ENCODE measurements at regions not wholly inside any gene's neighbourhood (a gene's known extent, or its start where the extent isn't known, plus 50 kb on each side); places are given as distances from the start of the nearest gene placed in this dataset.

DNA sequence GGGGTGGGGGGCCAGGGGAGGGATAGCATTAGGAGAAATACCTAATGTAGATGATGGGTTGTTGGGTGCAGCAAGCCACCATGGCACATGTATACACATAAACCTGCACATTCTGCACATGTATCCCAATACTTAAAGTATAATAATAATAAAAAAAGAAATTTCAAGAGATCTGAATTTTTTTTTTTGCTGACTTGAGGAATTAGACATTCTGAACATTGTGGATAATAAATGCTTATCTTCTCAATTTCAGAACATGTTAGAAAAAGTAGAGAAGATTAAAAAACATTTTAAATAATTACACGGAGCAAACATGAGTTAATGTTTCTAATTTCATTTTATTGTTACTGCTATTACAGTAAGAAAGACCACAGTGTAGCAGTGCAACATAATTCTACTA lies 230.4 kb downstream of the DTHD1 start:
- Mint-ChIP-seq H3K36me3 (no peaks in the 10 kb centered on the region), H3K9me3 (peaks cover 0 to 5% (median under 1%) of the 10 kb centered on the region in 6 donors), H3K27ac (no peak overlapping the region), H3K27me3 (ENCODE audit: low read depth in 3 of 3) (peaks cover 0 to 2% (median 0%) of the 10 kb centered on the region in 3 donors), H3K4me1 (no peaks in the 10 kb centered on the region), H3K4me3 (no peak overlapping the region)
- DNase-seq: no peak

DNA sequence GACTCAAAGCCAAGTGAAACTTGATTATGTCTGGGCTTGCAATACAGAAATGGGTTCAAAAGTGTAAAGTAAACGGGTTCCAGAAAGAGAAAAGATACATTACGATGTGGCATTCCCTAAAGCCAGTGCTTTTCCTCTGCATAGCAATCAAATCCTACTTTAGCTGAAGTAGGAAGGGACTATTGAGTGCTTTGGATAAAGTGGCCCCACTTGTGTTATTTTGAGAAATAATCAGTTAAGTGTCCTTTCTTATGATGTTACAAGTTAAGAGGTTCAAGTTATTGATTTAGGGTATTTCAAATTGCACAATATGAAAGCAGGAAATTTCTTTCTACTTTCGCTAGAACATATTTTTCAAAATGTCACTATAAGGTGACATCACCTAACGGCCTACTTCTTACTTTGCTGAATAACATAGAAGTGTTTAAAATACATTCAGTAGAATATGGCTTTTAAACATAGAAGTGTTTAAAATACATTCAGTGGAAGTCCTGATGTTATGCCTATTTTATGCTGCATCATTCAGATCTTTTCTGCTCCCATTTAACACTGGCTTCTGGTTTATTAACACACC lies 235.2 kb downstream of the DTHD1 start:
- DNase-seq: no peak
- Mint-ChIP-seq H3K4me1 (no peaks in the 10 kb centered on the region), H3K4me3 (no peak overlapping the region), H3K27me3 (ENCODE audit: low read depth in 3 of 3) (peaks cover 0 to 4% (median 0%) of the 10 kb centered on the region in 3 donors), H3K27ac (no peak overlapping the region), H3K9me3 (peaks cover 0 to 5% (median 2%) of the 10 kb centered on the region in 6 donors), H3K36me3 (no peaks in the 10 kb centered on the region)

DNA sequence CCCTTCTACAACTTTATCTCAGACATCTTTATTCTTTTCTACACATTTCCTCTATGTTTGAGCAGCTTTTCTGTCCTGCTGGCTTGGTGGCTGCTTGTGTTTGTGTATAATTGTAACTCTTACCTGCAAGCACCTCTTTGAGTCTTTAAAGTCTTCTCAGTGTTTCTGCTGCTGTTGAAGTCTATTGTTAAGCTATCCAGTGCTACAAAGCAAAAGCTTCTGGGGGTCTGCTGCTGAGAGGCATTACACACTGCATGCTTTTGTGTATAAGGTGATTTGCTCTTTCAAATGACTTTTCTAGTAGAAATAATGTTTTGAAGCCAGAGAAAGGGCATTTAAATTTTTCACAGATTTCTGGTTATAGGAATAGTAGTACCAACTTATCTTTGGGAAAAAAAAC lies 241.8 kb downstream of the DTHD1 start:
- H3K4me1 Mint-ChIP-seq: no peaks in the 10 kb centered on the region
- no peak overlapping the region for H3K27ac Mint-ChIP-seq
- no peaks in the 10 kb centered on the region for H3K36me3 Mint-ChIP-seq
- peaks cover 0 to 4% (median 2%) of the 10 kb centered on the region in 3 donors for H3K27me3 Mint-ChIP-seq (ENCODE audit: low read depth in 3 of 3)
- no peak overlapping the region for H3K4me3 Mint-ChIP-seq
- DNase-seq: no peak
- peaks cover 5 to 24% (median 8%) of the 10 kb centered on the region in 6 donors for H3K9me3 Mint-ChIP-seq

DNA sequence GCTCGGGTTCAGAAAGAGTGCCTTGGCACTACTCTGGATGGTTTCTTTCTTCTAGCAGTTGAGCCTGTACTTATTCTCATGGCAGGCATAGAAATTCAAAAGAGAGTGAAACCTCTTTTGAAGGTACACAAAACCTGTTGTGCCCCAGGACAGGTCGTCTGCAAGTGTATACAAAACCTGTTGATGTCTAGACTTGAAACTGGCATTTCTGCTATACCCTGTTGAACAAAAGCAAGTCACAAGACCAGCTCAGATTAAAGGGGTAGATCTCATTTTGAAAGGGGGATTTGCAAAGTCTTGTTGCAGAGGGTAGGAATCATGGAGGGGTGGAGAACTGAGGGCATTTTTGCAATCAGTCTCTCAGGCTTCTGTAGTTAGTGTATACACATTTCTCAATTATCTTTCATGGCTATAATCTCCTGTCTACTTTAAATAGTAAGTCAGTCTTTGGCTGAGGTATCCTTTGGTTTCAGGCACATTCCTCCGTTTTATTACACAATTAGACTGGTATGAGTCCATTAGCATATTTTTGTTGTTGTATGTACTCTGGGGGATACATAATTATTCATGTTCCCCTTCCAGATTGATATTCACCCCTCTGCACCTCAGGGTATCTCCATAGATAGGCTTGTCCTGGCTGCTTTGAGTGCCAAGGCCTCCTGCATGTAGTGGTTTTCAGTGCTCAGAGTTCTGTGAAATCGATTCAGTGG lies 251.4 kb downstream of the DTHD1 start:
- Mint-ChIP-seq H3K4me3 (no peak overlapping the region), H3K4me1 (no peaks in the 10 kb centered on the region), H3K36me3 (no peaks in the 10 kb centered on the region), H3K27ac (no peak overlapping the region), H3K27me3 (ENCODE audit: low read depth in 3 of 3) (peaks cover 0 to 5% (median 1%) of the 10 kb centered on the region in 3 donors), H3K9me3 (peaks cover 5 to 23% (median 12%) of the 10 kb centered on the region in 6 donors)
- DNase-seq: no peak

DNA sequence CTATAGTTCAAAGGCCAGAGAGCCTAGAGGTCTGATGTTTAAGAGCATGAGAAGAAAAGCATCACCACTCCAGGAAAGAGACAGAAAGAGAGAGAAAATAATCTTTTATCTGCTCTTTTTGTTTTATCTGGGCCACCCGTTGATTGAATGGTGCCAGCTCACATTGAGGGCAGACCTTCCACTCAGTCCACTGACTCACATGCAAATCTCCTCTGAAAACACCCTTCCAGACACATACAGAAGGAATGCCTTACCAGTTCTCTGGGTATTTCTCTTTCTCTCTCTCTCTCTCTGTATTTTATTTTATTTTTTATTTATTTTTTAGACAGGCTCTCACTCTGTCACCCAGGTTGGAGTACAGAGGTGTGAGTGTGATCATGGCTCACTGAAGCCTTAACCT lies 252.5 kb downstream of the DTHD1 start:
- Mint-ChIP-seq H3K27ac (no peak overlapping the region), H3K4me1 (no peaks in the 10 kb centered on the region), H3K27me3 (ENCODE audit: low read depth in 3 of 3) (peaks cover 0 to 5% (median 1%) of the 10 kb centered on the region in 3 donors), H3K9me3 (peaks cover 1 to 12% (median 3%) of the 10 kb centered on the region in 6 donors), H3K36me3 (no peaks in the 10 kb centered on the region), H3K4me3 (no peak overlapping the region)
- no peak for DNase-seq

DNA sequence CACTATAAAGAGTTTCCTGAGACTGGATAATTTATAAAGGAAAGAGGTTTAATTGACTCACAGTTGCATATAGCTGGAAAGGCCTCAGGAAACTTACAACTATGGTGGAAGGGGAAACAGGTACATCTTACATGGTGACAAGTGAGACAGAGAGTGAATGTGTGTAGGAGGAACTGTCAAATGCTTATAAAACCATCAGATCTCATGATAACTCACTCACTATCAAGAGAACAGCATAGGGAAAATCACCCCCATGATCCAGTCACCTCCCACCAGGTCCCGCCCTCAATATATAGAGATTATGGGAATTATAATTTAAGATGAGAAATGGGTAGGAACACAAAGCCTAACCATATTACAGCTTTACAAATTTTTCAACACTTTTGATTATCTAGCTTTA lies 266.0 kb downstream of the DTHD1 start:
- no peak for DNase-seq
- peaks cover 1 to 3% (median 2%) of the 10 kb centered on the region in 3 donors for H3K27me3 Mint-ChIP-seq (ENCODE audit: low read depth in 3 of 3)
- H3K9me3 Mint-ChIP-seq: peaks cover 0 to 2% (median 0%) of the 10 kb centered on the region in 6 donors
- H3K27ac Mint-ChIP-seq: no peak overlapping the region
- H3K4me3 Mint-ChIP-seq: no peak overlapping the region
- no peaks in the 10 kb centered on the region for H3K36me3 Mint-ChIP-seq
- no peaks in the 10 kb centered on the region for H3K4me1 Mint-ChIP-seq

GRCh38 chr4:36549252-36549651 lies 267.8 kb downstream of the DTHD1 start:
- no peak overlapping the region for H3K4me3 Mint-ChIP-seq
- H3K9me3 Mint-ChIP-seq: peaks cover 0 to 2% (median 0%) of the 10 kb centered on the region in 6 donors
- H3K4me1 Mint-ChIP-seq: no peaks in the 10 kb centered on the region
- no peak overlapping the region for H3K27ac Mint-ChIP-seq
- no peak for DNase-seq
- H3K36me3 Mint-ChIP-seq: no peaks in the 10 kb centered on the region
- H3K27me3 Mint-ChIP-seq (ENCODE audit: low read depth in 3 of 3): peaks cover 1 to 3% (median 2%) of the 10 kb centered on the region in 3 donors

DNA sequence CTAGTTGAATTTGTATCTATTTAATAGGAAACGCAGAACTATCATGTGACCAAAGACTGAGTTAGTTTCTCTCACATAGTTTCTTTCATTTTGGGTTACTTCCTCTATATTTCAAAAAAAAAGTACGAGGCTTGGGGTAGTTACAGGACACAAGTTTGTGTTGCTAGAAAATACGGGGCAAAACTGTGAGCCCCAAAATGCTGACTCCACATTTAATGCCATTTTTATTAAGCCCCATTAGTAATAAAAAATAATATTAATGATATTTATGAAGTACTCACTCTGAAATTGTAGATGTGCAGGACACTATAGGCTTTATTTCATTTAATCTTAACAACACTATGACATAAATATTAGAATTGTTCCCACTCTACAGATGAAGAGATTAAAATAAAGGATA lies 268.6 kb downstream of the DTHD1 start:
- H3K4me3 Mint-ChIP-seq: no peak overlapping the region
- no peak for DNase-seq
- peaks cover 1 to 3% (median 2%) of the 10 kb centered on the region in 3 donors for H3K27me3 Mint-ChIP-seq (ENCODE audit: low read depth in 3 of 3)
- peaks cover 0 to 2% (median 0%) of the 10 kb centered on the region in 6 donors for H3K9me3 Mint-ChIP-seq
- no peaks in the 10 kb centered on the region for H3K4me1 Mint-ChIP-seq
- H3K27ac Mint-ChIP-seq: no peak overlapping the region
- no peaks in the 10 kb centered on the region for H3K36me3 Mint-ChIP-seq

GRCh38 chr4:36551697-36552214 lies 270.3 kb downstream of the DTHD1 start:
- Mint-ChIP-seq H3K9me3 (peaks cover 0 to 2% (median 0%) of the 10 kb centered on the region in 6 donors), H3K36me3 (no peaks in the 10 kb centered on the region), H3K4me3 (no peak overlapping the region), H3K27me3 (ENCODE audit: low read depth in 3 of 3) (peaks cover 0 to 5% (median 3%) of the 10 kb centered on the region in 3 donors), H3K4me1 (no peaks in the 10 kb centered on the region), H3K27ac (no peak overlapping the region)
- DNase-seq: no peak

GRCh38 chr4:36553029-36553428 lies 271.6 kb downstream of the DTHD1 start:
- Mint-ChIP-seq H3K9me3 (peaks cover 0 to 2% (median 0%) of the 10 kb centered on the region in 6 donors), H3K4me3 (no peak overlapping the region), H3K36me3 (no peaks in the 10 kb centered on the region), H3K27ac (no peak overlapping the region), H3K4me1 (no peaks in the 10 kb centered on the region), H3K27me3 (ENCODE audit: low read depth in 3 of 3) (peaks cover 0 to 6% (median 3%) of the 10 kb centered on the region in 3 donors)
- no peak for DNase-seq

GRCh38 chr4:36553453-36553852 lies 272.0 kb downstream of the DTHD1 start:
- peaks cover 0 to 6% (median 3%) of the 10 kb centered on the region in 3 donors for H3K27me3 Mint-ChIP-seq (ENCODE audit: low read depth in 3 of 3)
- DNase-seq: no peak
- no peaks in the 10 kb centered on the region for H3K4me1 Mint-ChIP-seq
- no peak overlapping the region for H3K27ac Mint-ChIP-seq
- no peak overlapping the region for H3K4me3 Mint-ChIP-seq
- H3K36me3 Mint-ChIP-seq: no peaks in the 10 kb centered on the region
- H3K9me3 Mint-ChIP-seq: peaks cover 0 to 2% (median 0%) of the 10 kb centered on the region in 6 donors

GRCh38 chr4:36556984-36557383 lies 275.6 kb downstream of the DTHD1 start:
- no peak overlapping the region for H3K27ac Mint-ChIP-seq
- no peaks in the 10 kb centered on the region for H3K4me1 Mint-ChIP-seq

GRCh38 chr4:36568575-36568974 lies 287.2 kb downstream of the DTHD1 start:
- no peaks in the 10 kb centered on the region for H3K36me3 Mint-ChIP-seq
- no peaks in the 10 kb centered on the region for H3K4me1 Mint-ChIP-seq
- no peak overlapping the region for H3K4me3 Mint-ChIP-seq
- DNase-seq: no peak
- peaks cover 0 to 23% (median 7%) of the 10 kb centered on the region in 6 donors for H3K9me3 Mint-ChIP-seq
- peaks cover 0 to 1% (median 0%) of the 10 kb centered on the region in 3 donors for H3K27me3 Mint-ChIP-seq (ENCODE audit: low read depth in 3 of 3)
- no peak overlapping the region for H3K27ac Mint-ChIP-seq

More at GRCh38 chr4:36556984-36557383, 275.6 kb downstream of the DTHD1 start:
- no peak overlapping the region for H3K4me3 Mint-ChIP-seq
- DNase-seq: no peak
- H3K9me3 Mint-ChIP-seq: peaks cover 0 to 2% (median 0%) of the 10 kb centered on the region in 6 donors
- H3K27me3 Mint-ChIP-seq (ENCODE audit: low read depth in 3 of 3): peaks cover 1 to 6% (median 2%) of the 10 kb centered on the region in 3 donors
- H3K36me3 Mint-ChIP-seq: no peaks in the 10 kb centered on the region

DNA sequence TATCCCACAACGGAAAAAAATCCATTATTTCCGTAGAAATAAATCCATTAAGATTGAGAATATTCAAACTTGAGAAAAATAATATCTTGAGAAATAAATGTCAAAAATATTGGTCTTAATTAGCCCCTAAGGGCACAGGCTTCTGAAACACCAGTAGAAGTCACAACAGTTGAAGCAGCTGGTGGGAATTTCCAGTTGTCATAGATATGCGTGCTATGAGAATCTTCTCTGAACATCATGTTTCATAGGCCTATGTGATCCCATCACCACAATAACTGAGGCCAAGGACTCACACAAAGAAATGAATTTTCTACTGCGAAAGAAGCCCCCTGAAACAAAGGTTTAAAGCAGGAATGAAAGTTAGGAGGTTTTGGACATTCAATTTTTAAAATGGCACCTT lies 292.0 kb downstream of the DTHD1 start:
- no peaks in the 10 kb centered on the region for H3K27me3 Mint-ChIP-seq (ENCODE audit: low read depth in 3 of 3)
- H3K4me3 Mint-ChIP-seq: no peak overlapping the region
- H3K36me3 Mint-ChIP-seq: no peaks in the 10 kb centered on the region
- peaks cover 6 to 29% (median 18%) of the 10 kb centered on the region in 6 donors for H3K9me3 Mint-ChIP-seq
- H3K27ac Mint-ChIP-seq: no peak overlapping the region
- no peaks in the 10 kb centered on the region for H3K4me1 Mint-ChIP-seq
- DNase-seq: no peak

All from immature natural killer cell (primary cell).